ENCODE measurements at regions not wholly inside any gene's neighbourhood (a gene's known extent, or its start where the extent isn't known, plus 50 kb on each side); places are given as distances from the start of the nearest gene placed in this dataset.
A peak's percentile ranks its signal among the peaks of the same experiment; 100 is the strongest.

- POLR2A ChIA-PET: no interaction called here
- TF ChIP-seq SP1 (IDR thresholded peaks at IDR 0.05) (no peak), ZNF384 (IDR thresholded peaks at IDR 0.05) (no peak), TARDBP (IDR thresholded peaks at IDR 0.05) (no peak), FOXA1 (IDR thresholded peaks at IDR 0.05) (no peak), PKNOX1 (IDR thresholded peaks at IDR 0.05) (no peak)
- CTCF ChIA-PET: no interaction called here
- DNase-seq (ENCODE audit: extremely low spot score): no peak
Observed at GRCh38 chr21:32881458-32881857, 109.9 kb upstream of the PAXBP1 start.

- TF ChIP-seq TARDBP (IDR thresholded peaks at IDR 0.05) (no peak), HDGF (IDR thresholded peaks at IDR 0.05; ENCODE audit: borderline replicate concordance) (no peak), SP1 (IDR thresholded peaks at IDR 0.05) (no peak), L3MBTL2 (conservative IDR thresholded peaks at IDR 0.05) (no peak), SUZ12 (IDR thresholded peaks at IDR 0.05) (no peak), FOXK2 (IDR thresholded peaks at IDR 0.05) (no peak), ZNF384 (IDR thresholded peaks at IDR 0.05) (no peak), ARNT (IDR thresholded peaks at IDR 0.05) (no peak), NFRKB (IDR thresholded peaks at IDR 0.05) (no peak), FOXM1 (IDR thresholded peaks at IDR 0.05; ENCODE audit: borderline replicate concordance) (no peak), PKNOX1 (IDR thresholded peaks at IDR 0.05) (no peak), ELF4 (IDR thresholded peaks at IDR 0.05) (no peak), CTBP1 (IDR thresholded peaks at IDR 0.05; ENCODE audit: borderline replicate concordance) (no peak), LEF1 (IDR thresholded peaks at IDR 0.05; ENCODE audit: borderline replicate concordance) (no peak), FOXA1 (IDR thresholded peaks at IDR 0.05) (no peak)
- ChIA-PET CTCF (interaction anchor here (0.6 kb wide), 1 partner anchor 47 kb away, joined by 3 read pairs; no protein-coding TSS in a partner anchor), POLR2A (no interaction called here)
- DNase-seq (ENCODE audit: extremely low spot score): peak; percentile 28
Observed at GRCh38 chr21:32884062-32884461, 112.5 kb upstream of the PAXBP1 start.

- TF ChIP-seq FOXK2 (IDR thresholded peaks at IDR 0.05) (no peak), SUZ12 (IDR thresholded peaks at IDR 0.05) (no peak), SP1 (IDR thresholded peaks at IDR 0.05) (no peak), NFRKB (IDR thresholded peaks at IDR 0.05) (no peak), ARNT (IDR thresholded peaks at IDR 0.05) (no peak), FOXA1 (IDR thresholded peaks at IDR 0.05) (no peak), LEF1 (IDR thresholded peaks at IDR 0.05; ENCODE audit: borderline replicate concordance) (no peak), BHLHE40 (IDR thresholded peaks at IDR 0.05; ENCODE audit: borderline replicate concordance) (no peak)
- DNase-seq (ENCODE audit: extremely low spot score): no peak
- ChIA-PET CTCF (no interaction called here), POLR2A (no interaction called here)
Observed at GRCh38 chr21:32886339-32886738, 114.8 kb upstream of the PAXBP1 start.

GRCh38 chr21:32887026-32887425, 115.5 kb upstream of the PAXBP1 start:
- POLR2A ChIA-PET: no interaction called here
- no peak for TF ChIP-seq BHLHE40 (IDR thresholded peaks at IDR 0.05; ENCODE audit: borderline replicate concordance)
- no peak for DNase-seq (ENCODE audit: extremely low spot score)
- CTCF ChIA-PET: no interaction called here

- POLR2A ChIA-PET: no interaction called here
- DNase-seq (ENCODE audit: extremely low spot score): no peak
Observed at GRCh38 chr21:32888971-32889370, 117.4 kb upstream of the PAXBP1 start.

GRCh38 chr21:32889596-32889995, 118.0 kb upstream of the PAXBP1 start:
- TF ChIP-seq HDGF (IDR thresholded peaks at IDR 0.05; ENCODE audit: borderline replicate concordance) (no peak), FOXM1 (IDR thresholded peaks at IDR 0.05; ENCODE audit: borderline replicate concordance) (no peak), NFRKB (IDR thresholded peaks at IDR 0.05) (no peak), TARDBP (IDR thresholded peaks at IDR 0.05) (no peak), SP1 (IDR thresholded peaks at IDR 0.05) (no peak), ZNF384 (IDR thresholded peaks at IDR 0.05) (no peak), PKNOX1 (IDR thresholded peaks at IDR 0.05) (no peak), CTBP1 (IDR thresholded peaks at IDR 0.05; ENCODE audit: borderline replicate concordance) (no peak), LEF1 (IDR thresholded peaks at IDR 0.05; ENCODE audit: borderline replicate concordance) (no peak), FOXK2 (IDR thresholded peaks at IDR 0.05) (no peak), ARNT (IDR thresholded peaks at IDR 0.05) (no peak), BHLHE40 (IDR thresholded peaks at IDR 0.05; ENCODE audit: borderline replicate concordance) (no peak), SUZ12 (IDR thresholded peaks at IDR 0.05) (no peak), L3MBTL2 (conservative IDR thresholded peaks at IDR 0.05) (no peak), FOXA1 (IDR thresholded peaks at IDR 0.05) (no peak)
- no peak for DNase-seq (ENCODE audit: extremely low spot score)
- POLR2A ChIA-PET: no interaction called here

More at GRCh38 chr21:32888971-32889370, 117.4 kb upstream of the PAXBP1 start:
- TF ChIP-seq NFRKB (IDR thresholded peaks at IDR 0.05) (no peak), HDGF (IDR thresholded peaks at IDR 0.05; ENCODE audit: borderline replicate concordance) (no peak), SP1 (IDR thresholded peaks at IDR 0.05) (no peak), ZNF384 (IDR thresholded peaks at IDR 0.05) (no peak), FOXA1 (IDR thresholded peaks at IDR 0.05) (no peak), PKNOX1 (IDR thresholded peaks at IDR 0.05) (no peak), BHLHE40 (IDR thresholded peaks at IDR 0.05; ENCODE audit: borderline replicate concordance) (no peak), L3MBTL2 (conservative IDR thresholded peaks at IDR 0.05) (no peak), LEF1 (IDR thresholded peaks at IDR 0.05; ENCODE audit: borderline replicate concordance) (no peak), SUZ12 (IDR thresholded peaks at IDR 0.05) (no peak), FOXK2 (IDR thresholded peaks at IDR 0.05) (no peak), FOXM1 (IDR thresholded peaks at IDR 0.05; ENCODE audit: borderline replicate concordance) (no peak), ARNT (IDR thresholded peaks at IDR 0.05) (no peak), TARDBP (IDR thresholded peaks at IDR 0.05) (no peak), CTBP1 (IDR thresholded peaks at IDR 0.05; ENCODE audit: borderline replicate concordance) (no peak), ELF4 (IDR thresholded peaks at IDR 0.05) (no peak)
- CTCF ChIA-PET: no interaction called here

More at GRCh38 chr21:32889596-32889995, 118.0 kb upstream of the PAXBP1 start:
- CTCF ChIA-PET: no interaction called here
